ENCODE measurements at regions not wholly inside any gene's neighbourhood (a gene's known extent, or its start where the extent isn't known, plus 50 kb on each side); places are given as distances from the start of the nearest gene placed in this dataset.
"Not testable (repeated sequence)": the region's sequence is repeated elsewhere in the genome, so short reads cannot be mapped to it uniquely, and the experiment has no call there.

DNA sequence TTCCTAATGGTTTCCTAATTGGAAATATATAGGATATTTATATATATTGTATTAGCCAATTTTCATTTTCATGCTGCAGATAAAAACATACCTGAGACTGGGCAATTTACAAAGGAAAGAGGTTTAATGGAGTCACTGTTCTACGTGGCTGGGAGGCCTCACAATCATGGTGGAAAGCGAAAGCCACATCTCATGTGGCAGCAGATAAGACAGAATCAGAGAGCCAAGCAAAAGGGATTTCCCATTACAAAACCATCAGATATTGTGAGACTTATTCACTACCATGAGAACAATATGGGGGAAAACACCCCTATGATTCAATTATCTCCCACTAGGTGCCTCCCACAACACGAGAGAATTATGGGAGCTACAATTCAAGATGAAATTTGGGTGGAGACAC is 242.5 kb upstream of the NETO1 start:
- no peaks in the 10 kb centered on the region for H3K36me3 ChIP-seq (ENCODE audit: control insufficient read depth in 2 of 2, insufficient read depth in 2 of 2, low read length in 1 of 2)
- H3K9me3 ChIP-seq (ENCODE audit: control insufficient read depth in 2 of 2, insufficient read depth in 1 of 2, low read depth in 1 of 2, low read length in 1 of 2), result no peaks in the 10 kb centered on the region
- WGBS, 2 donors, result 61 to 64% methylated on average over 3 of the region's 3 CpGs
- no peaks in the 10 kb centered on the region for H3K4me1 ChIP-seq (ENCODE audit: control insufficient read depth in 2 of 2, insufficient read depth in 2 of 2, low read length in 1 of 2)
- no peaks in the 10 kb centered on the region for H3K27me3 ChIP-seq (ENCODE audit: control insufficient read depth in 1 of 2, insufficient read depth in 2 of 2, low read length in 2 of 2)
- no peak overlapping the region for H3K27ac ChIP-seq (ENCODE audit: low read depth in 2 of 2, low read length in 1 of 2)
- H3K4me3 ChIP-seq (ENCODE audit: low read depth in 1 of 2, low read length in 2 of 2), result no peak overlapping the region

DNA sequence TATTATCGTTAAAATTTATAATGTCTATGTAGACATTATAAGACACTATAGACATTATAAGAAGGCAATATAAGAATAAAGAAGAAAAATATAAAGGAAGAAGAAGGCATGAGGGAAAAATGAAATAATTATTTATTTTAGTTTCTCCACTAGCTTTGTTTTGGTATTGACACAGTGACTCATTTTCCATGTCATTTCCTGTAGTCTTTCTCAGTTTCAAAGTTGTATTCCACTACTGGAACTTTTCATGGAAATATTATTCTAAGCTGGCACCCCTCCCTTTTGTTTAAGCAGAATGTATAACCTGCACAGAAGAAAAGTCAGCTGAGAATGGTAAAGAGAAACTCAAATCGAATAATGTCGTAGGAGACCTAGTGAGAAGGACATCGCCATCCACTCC is 234.2 kb upstream of the NETO1 start:
- no peaks in the 10 kb centered on the region for H3K4me1 ChIP-seq (ENCODE audit: control insufficient read depth in 2 of 2, insufficient read depth in 2 of 2, low read length in 1 of 2)
- no peaks in the 10 kb centered on the region for H3K9me3 ChIP-seq (ENCODE audit: control insufficient read depth in 2 of 2, insufficient read depth in 1 of 2, low read depth in 1 of 2, low read length in 1 of 2)
- no peak overlapping the region for H3K4me3 ChIP-seq (ENCODE audit: low read depth in 1 of 2, low read length in 2 of 2)
- WGBS, 2 donors, result 93 to 95% methylated on average over 4 of the region's 4 CpGs
- no peaks in the 10 kb centered on the region for H3K27me3 ChIP-seq (ENCODE audit: control insufficient read depth in 1 of 2, insufficient read depth in 2 of 2, low read length in 2 of 2)
- no peak overlapping the region for H3K27ac ChIP-seq (ENCODE audit: low read depth in 2 of 2, low read length in 1 of 2)
- H3K36me3 ChIP-seq (ENCODE audit: control insufficient read depth in 2 of 2, insufficient read depth in 2 of 2, low read length in 1 of 2), result no peaks in the 10 kb centered on the region

DNA sequence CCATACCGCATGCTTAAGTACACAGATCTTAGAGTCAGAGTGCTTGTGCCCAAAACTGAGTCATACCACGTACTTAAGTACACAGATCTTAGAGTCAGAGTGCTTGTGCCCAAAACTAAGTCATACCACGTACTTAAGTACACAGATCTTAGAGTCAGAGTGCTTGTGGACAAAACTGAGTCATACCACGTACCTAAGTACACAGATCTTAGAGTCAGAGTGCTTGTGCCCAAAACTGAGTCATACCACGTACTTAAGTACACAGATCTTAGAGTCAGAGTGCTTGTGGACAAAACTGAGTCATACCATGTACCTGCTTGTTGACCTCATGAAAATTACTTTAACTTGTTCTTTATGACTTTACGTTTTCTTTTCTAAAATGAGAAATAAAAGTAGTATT is 233.7 kb upstream of the NETO1 start:
- not testable (repeated sequence) for H3K27me3 ChIP-seq (ENCODE audit: control insufficient read depth in 1 of 2, insufficient read depth in 2 of 2, low read length in 2 of 2); H3K4me3 ChIP-seq (ENCODE audit: low read depth in 1 of 2, low read length in 2 of 2); H3K4me1 ChIP-seq (ENCODE audit: control insufficient read depth in 2 of 2, insufficient read depth in 2 of 2, low read length in 1 of 2); H3K27ac ChIP-seq (ENCODE audit: low read depth in 2 of 2, low read length in 1 of 2); H3K9me3 ChIP-seq (ENCODE audit: control insufficient read depth in 2 of 2, insufficient read depth in 1 of 2, low read depth in 1 of 2, low read length in 1 of 2); H3K36me3 ChIP-seq (ENCODE audit: control insufficient read depth in 2 of 2, insufficient read depth in 2 of 2, low read length in 1 of 2)
- WGBS, 2 donors, result 67 to 68% methylated on average over 6 of the region's 6 CpGs

DNA sequence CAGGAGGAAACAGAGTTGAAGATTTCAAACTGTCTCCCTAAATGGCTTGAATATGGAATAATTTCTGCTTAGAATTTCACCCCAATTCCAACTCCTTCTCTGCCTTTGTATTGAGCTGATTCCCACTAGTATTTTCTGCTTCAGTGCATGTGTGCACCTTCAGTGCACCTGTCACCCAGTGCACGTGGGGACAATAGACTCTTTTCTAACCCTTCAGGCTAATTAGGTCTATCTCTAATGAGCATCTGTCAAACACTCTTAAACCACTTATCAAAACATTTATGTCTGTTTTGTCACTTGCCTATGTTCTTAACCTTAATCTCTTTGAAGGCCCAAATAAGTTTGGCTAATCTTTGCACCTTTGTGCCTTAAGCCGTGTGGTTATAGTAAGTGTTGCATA is 232.0 kb upstream of the NETO1 start:
- Histone ChIP-seq H3K4me3 (ENCODE audit: low read depth in 1 of 2, low read length in 2 of 2) (no peak overlapping the region), H3K27ac (ENCODE audit: low read depth in 2 of 2, low read length in 1 of 2) (no peak overlapping the region), H3K4me1 (ENCODE audit: control insufficient read depth in 2 of 2, insufficient read depth in 2 of 2, low read length in 1 of 2) (no peaks in the 10 kb centered on the region), H3K36me3 (ENCODE audit: control insufficient read depth in 2 of 2, insufficient read depth in 2 of 2, low read length in 1 of 2) (no peaks in the 10 kb centered on the region), H3K27me3 (ENCODE audit: control insufficient read depth in 1 of 2, insufficient read depth in 2 of 2, low read length in 2 of 2) (no peaks in the 10 kb centered on the region), H3K9me3 (ENCODE audit: control insufficient read depth in 2 of 2, insufficient read depth in 1 of 2, low read depth in 1 of 2, low read length in 1 of 2) (no peaks in the 10 kb centered on the region)
- WGBS, 2 donors, result 57 to 65% methylated on average over 2 of the region's 2 CpGs

DNA sequence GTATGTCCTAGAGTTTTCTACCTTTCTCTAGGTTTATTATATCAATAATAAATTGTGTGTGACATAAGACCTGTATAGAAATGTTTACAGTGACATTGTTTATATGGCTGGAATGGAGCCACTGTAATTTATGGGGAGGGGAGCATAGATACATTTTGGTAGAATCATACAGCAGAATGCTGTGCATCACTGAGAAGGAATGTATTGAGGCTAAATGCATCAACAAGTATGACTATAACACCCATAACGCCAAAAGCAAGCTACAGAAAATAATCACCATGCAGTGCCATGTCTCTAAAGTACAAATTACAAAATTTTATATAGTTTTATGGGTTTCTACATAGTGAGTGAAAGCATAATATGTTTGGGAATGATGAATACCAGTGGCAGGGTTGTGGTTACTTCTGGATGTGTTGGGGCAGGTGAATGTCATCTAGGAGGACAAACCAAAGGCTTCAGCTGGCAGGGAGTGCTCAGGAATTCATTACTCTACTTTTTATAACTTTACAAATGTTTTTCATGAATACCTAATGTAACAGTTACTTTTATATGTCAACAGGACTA is 226.0 kb upstream of the NETO1 start:
- H3K36me3 ChIP-seq (ENCODE audit: control insufficient read depth in 2 of 2, insufficient read depth in 2 of 2, low read length in 1 of 2), result no peaks in the 10 kb centered on the region
- H3K27me3 ChIP-seq (ENCODE audit: control insufficient read depth in 1 of 2, insufficient read depth in 2 of 2, low read length in 2 of 2), result no peaks in the 10 kb centered on the region
- H3K27ac ChIP-seq (ENCODE audit: low read depth in 2 of 2, low read length in 1 of 2), result no peak overlapping the region
- no peaks in the 10 kb centered on the region for H3K9me3 ChIP-seq (ENCODE audit: control insufficient read depth in 2 of 2, insufficient read depth in 1 of 2, low read depth in 1 of 2, low read length in 1 of 2)
- 51 to 54% methylated on average over 1 of the region's 1 CpG for WGBS, 2 donors
- no peak overlapping the region for H3K4me3 ChIP-seq (ENCODE audit: low read depth in 1 of 2, low read length in 2 of 2)
- no peaks in the 10 kb centered on the region for H3K4me1 ChIP-seq (ENCODE audit: control insufficient read depth in 2 of 2, insufficient read depth in 2 of 2, low read length in 1 of 2)

- Histone ChIP-seq H3K9me3 (ENCODE audit: control insufficient read depth in 2 of 2, insufficient read depth in 1 of 2, low read depth in 1 of 2, low read length in 1 of 2) (peaks cover 0 to 2% of the 10 kb centered on the region in 2 donors), H3K27me3 (ENCODE audit: control insufficient read depth in 1 of 2, insufficient read depth in 2 of 2, low read length in 2 of 2) (no peaks in the 10 kb centered on the region), H3K4me1 (ENCODE audit: control insufficient read depth in 2 of 2, insufficient read depth in 2 of 2, low read length in 1 of 2) (no peaks in the 10 kb centered on the region), H3K4me3 (ENCODE audit: low read depth in 1 of 2, low read length in 2 of 2) (no peak overlapping the region), H3K27ac (ENCODE audit: low read depth in 2 of 2, low read length in 1 of 2) (no peak overlapping the region), H3K36me3 (ENCODE audit: control insufficient read depth in 2 of 2, insufficient read depth in 2 of 2, low read length in 1 of 2) (no peaks in the 10 kb centered on the region)
- WGBS, 2 donors, result 80 to 81% methylated on average over 1 of the region's 1 CpG
Observed at GRCh38 chr18:73088445-73088844, 220.7 kb upstream of the NETO1 start.

- WGBS, 2 donors, result 65 to 70% methylated on average over 8 of the region's 8 CpGs
- H3K4me3 ChIP-seq (ENCODE audit: low read depth in 1 of 2, low read length in 2 of 2), result no peak overlapping the region
- no peaks in the 10 kb centered on the region for H3K27me3 ChIP-seq (ENCODE audit: control insufficient read depth in 1 of 2, insufficient read depth in 2 of 2, low read length in 2 of 2)
- no peak overlapping the region for H3K27ac ChIP-seq (ENCODE audit: low read depth in 2 of 2, low read length in 1 of 2)
- no peaks in the 10 kb centered on the region for H3K4me1 ChIP-seq (ENCODE audit: control insufficient read depth in 2 of 2, insufficient read depth in 2 of 2, low read length in 1 of 2)
- no peaks in the 10 kb centered on the region for H3K36me3 ChIP-seq (ENCODE audit: control insufficient read depth in 2 of 2, insufficient read depth in 2 of 2, low read length in 1 of 2)
- peaks cover 0 to 2% of the 10 kb centered on the region in 2 donors for H3K9me3 ChIP-seq (ENCODE audit: control insufficient read depth in 2 of 2, insufficient read depth in 1 of 2, low read depth in 1 of 2, low read length in 1 of 2)
Observed at GRCh38 chr18:73087282-73087977, 219.6 kb upstream of the NETO1 start.

GRCh38 chr18:73079920-73080319 is 212.1 kb upstream of the NETO1 start:
- Histone ChIP-seq H3K9me3 (ENCODE audit: control insufficient read depth in 2 of 2, insufficient read depth in 1 of 2, low read depth in 1 of 2, low read length in 1 of 2) (peaks cover 2 to 6% of the 10 kb centered on the region in 2 donors), H3K4me3 (ENCODE audit: low read depth in 1 of 2, low read length in 2 of 2) (no peak overlapping the region), H3K27ac (ENCODE audit: low read depth in 2 of 2, low read length in 1 of 2) (no peak overlapping the region), H3K36me3 (ENCODE audit: control insufficient read depth in 2 of 2, insufficient read depth in 2 of 2, low read length in 1 of 2) (no peaks in the 10 kb centered on the region), H3K27me3 (ENCODE audit: control insufficient read depth in 1 of 2, insufficient read depth in 2 of 2, low read length in 2 of 2) (no peaks in the 10 kb centered on the region), H3K4me1 (ENCODE audit: control insufficient read depth in 2 of 2, insufficient read depth in 2 of 2, low read length in 1 of 2) (no peaks in the 10 kb centered on the region)
- WGBS, 2 donors, result 75 to 78% methylated on average over 2 of the region's 2 CpGs

GRCh38 chr18:73060666-73061288 is 193.0 kb upstream of the NETO1 start:
- H3K27me3 ChIP-seq (ENCODE audit: control insufficient read depth in 1 of 2, insufficient read depth in 2 of 2, low read length in 2 of 2), result no peaks in the 10 kb centered on the region
- no peak overlapping the region for H3K27ac ChIP-seq (ENCODE audit: low read depth in 2 of 2, low read length in 1 of 2)
- peaks cover 0 to 2% of the 10 kb centered on the region in 2 donors for H3K9me3 ChIP-seq (ENCODE audit: control insufficient read depth in 2 of 2, insufficient read depth in 1 of 2, low read depth in 1 of 2, low read length in 1 of 2)
- no peak overlapping the region for H3K4me3 ChIP-seq (ENCODE audit: low read depth in 1 of 2, low read length in 2 of 2)
- no peaks in the 10 kb centered on the region for H3K36me3 ChIP-seq (ENCODE audit: control insufficient read depth in 2 of 2, insufficient read depth in 2 of 2, low read length in 1 of 2)
- no peaks in the 10 kb centered on the region for H3K4me1 ChIP-seq (ENCODE audit: control insufficient read depth in 2 of 2, insufficient read depth in 2 of 2, low read length in 1 of 2)
- 30 to 48% methylated on average over 4 of the region's 4 CpGs for WGBS, 2 donors

DNA sequence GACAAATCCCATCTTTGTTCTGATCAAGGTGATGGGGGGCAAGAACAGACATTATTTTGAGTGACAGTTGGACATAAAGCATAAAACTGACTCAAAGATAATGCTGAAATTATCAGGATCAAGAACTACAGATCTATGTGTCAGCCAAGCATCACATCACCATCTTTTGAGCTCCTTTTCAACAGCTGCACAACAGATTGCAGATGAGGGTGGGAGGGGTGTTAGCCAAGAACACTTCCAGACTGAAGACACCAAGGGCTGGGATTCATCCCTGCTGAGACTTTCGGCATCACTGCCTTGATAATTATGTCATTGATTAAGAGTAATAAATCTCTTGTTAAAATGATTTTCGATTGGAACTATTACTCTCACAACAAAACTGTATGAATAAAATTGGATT is 191.5 kb upstream of the NETO1 start:
- Histone ChIP-seq H3K36me3 (ENCODE audit: control insufficient read depth in 2 of 2, insufficient read depth in 2 of 2, low read length in 1 of 2) (no peaks in the 10 kb centered on the region), H3K9me3 (ENCODE audit: control insufficient read depth in 2 of 2, insufficient read depth in 1 of 2, low read depth in 1 of 2, low read length in 1 of 2) (peaks cover 0 to 2% of the 10 kb centered on the region in 2 donors), H3K27me3 (ENCODE audit: control insufficient read depth in 1 of 2, insufficient read depth in 2 of 2, low read length in 2 of 2) (no peaks in the 10 kb centered on the region), H3K4me1 (ENCODE audit: control insufficient read depth in 2 of 2, insufficient read depth in 2 of 2, low read length in 1 of 2) (no peaks in the 10 kb centered on the region), H3K4me3 (ENCODE audit: low read depth in 1 of 2, low read length in 2 of 2) (no peak overlapping the region), H3K27ac (ENCODE audit: low read depth in 2 of 2, low read length in 1 of 2) (no peak overlapping the region)
- 55 to 60% methylated on average over 2 of the region's 2 CpGs for WGBS, 2 donors
